ENCODE measurements at regions not wholly inside any gene's neighbourhood (a gene's known extent, or its start where the extent isn't known, plus 50 kb on each side); places are given as distances from the start of the nearest gene placed in this dataset.

- no peak overlapping the region for H2BK20ac ChIP-seq (ENCODE audit: low read depth, low read length, poor library complexity, severe bottlenecking)
- H2BK120ac ChIP-seq (ENCODE audit: low read depth, low read length, poor library complexity, severe bottlenecking): no peak overlapping the region
- no peaks in the 10 kb centered on the region for H3K23me2 ChIP-seq (ENCODE audit: insufficient read length, low read depth, low read length, poor library complexity, severe bottlenecking)
- DNase-seq: no peak
- no peak overlapping the region for H4K91ac ChIP-seq (ENCODE audit: insufficient read length, low read depth, low read length)
- no peak overlapping the region for H4K8ac ChIP-seq (replicated peaks; ENCODE audit: insufficient read length, low read depth, low read length)
- peaks cover 18 to 27% (median 22%) of the 10 kb centered on the region in 3 experiments for H3K36me3 Mint-ChIP-seq (ENCODE audit: insufficient read depth in 1 of 3, low read depth in 3 of 3)
- WGBS (ENCODE audit: extremely low coverage, insufficient read length, low lambda C conversion rate): no CpG with 5 or more reads among the region's 4 CpGs
- TF ChIP-seq, protein P1, sequence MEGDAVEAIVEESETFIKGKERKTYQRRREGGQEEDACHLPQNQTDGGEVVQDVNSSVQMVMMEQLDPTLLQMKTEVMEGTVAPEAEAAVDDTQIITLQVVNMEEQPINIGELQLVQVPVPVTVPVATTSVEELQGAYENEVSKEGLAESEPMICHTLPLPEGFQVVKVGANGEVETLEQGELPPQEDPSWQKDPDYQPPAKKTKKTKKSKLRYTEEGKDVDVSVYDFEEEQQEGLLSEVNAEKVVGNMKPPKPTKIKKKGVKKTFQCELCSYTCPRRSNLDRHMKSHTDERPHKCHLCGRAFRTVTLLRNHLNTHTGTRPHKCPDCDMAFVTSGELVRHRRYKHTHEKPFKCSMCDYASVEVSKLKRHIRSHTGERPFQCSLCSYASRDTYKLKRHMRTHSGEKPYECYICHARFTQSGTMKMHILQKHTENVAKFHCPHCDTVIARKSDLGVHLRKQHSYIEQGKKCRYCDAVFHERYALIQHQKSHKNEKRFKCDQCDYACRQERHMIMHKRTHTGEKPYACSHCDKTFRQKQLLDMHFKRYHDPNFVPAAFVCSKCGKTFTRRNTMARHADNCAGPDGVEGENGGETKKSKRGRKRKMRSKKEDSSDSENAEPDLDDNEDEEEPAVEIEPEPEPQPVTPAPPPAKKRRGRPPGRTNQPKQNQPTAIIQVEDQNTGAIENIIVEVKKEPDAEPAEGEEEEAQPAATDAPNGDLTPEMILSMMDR (conservative IDR thresholded peaks at IDR 0.05): no peak
- H3K18ac ChIP-seq (ENCODE audit: insufficient read length, low read depth, low read length): no peak overlapping the region
- no peak overlapping the region for H3K23ac ChIP-seq (ENCODE audit: insufficient read length, low read depth, low read length)
- no peak overlapping the region for H3K56ac ChIP-seq (ENCODE audit: insufficient read length, low read depth, low read length)
- H3K79me2 ChIP-seq (ENCODE audit: insufficient read depth, low read length): no peaks in the 10 kb centered on the region
- H3K4me3 Mint-ChIP-seq: no peak overlapping the region
- H2BK15ac ChIP-seq (ENCODE audit: low read depth, low read length): no peak overlapping the region
- H2AK5ac ChIP-seq (ENCODE audit: insufficient read length, low read length): no peak overlapping the region
- no peak overlapping the region for H3K9ac ChIP-seq (ENCODE audit: extremely low read depth, insufficient read length, low read length)
- H2BK12ac ChIP-seq (ENCODE audit: insufficient read length, low read depth, low read length): no peak overlapping the region
- peaks cover 13 to 18% of the 10 kb centered on the region in 2 experiments for H3K9me3 Mint-ChIP-seq
- H2AFZ ChIP-seq (ENCODE audit: low read length): no peak overlapping the region
- no peaks in the 10 kb centered on the region for H3K27me3 ChIP-seq (ENCODE audit: insufficient read depth, low read length)
- no peaks in the 10 kb centered on the region for H3K27me3 Mint-ChIP-seq (ENCODE audit: low read depth)
- no peak overlapping the region for H3K27ac Mint-ChIP-seq
- no peaks in the 10 kb centered on the region for H3K79me1 ChIP-seq (ENCODE audit: insufficient read depth, low read depth, low read length, poor library complexity, severe bottlenecking)
- no peak overlapping the region for H3K14ac ChIP-seq (ENCODE audit: insufficient read depth, low read length)
- no peaks in the 10 kb centered on the region for H3K9me3 ChIP-seq (ENCODE audit: control insufficient read depth, low read depth, low read length)
- no peak overlapping the region for H2BK5ac ChIP-seq (ENCODE audit: insufficient read length, low read length)
- H3K4ac ChIP-seq (ENCODE audit: low read depth, low read length): no peak overlapping the region
- no peak overlapping the region for H3K4me2 ChIP-seq (ENCODE audit: insufficient read depth, insufficient read length, low read length)
- H4K20me1 ChIP-seq (ENCODE audit: control insufficient read depth, insufficient read depth, insufficient read length): no peaks in the 10 kb centered on the region
- no peak overlapping the region for H3T11ph ChIP-seq (ENCODE audit: low read length)
- no peaks in the 10 kb centered on the region for H3K4me1 ChIP-seq (ENCODE audit: insufficient read depth, low read length)
- no peak overlapping the region for H3K27ac ChIP-seq (ENCODE audit: insufficient read length, low read depth, low read length)
- no peaks in the 10 kb centered on the region for H3K4me1 Mint-ChIP-seq
- no peak overlapping the region for H4K5ac ChIP-seq (ENCODE audit: insufficient read length, low read depth, low read length)
Observed at GRCh38 chr6:22157233-22157632, 139.6 kb downstream of the PRL start.
